Chondrocyte (in vitro differentiated cells): ENCODE measurements at regions not wholly inside any gene's neighbourhood (a gene's known extent, or its start where the extent isn't known, plus 50 kb on each side); places are given as distances from the start of the nearest gene placed in this dataset.

Experiments used
- DNase-seq: peaks from one replicate; pipeline ENCODE4 v3.0.0; 2021; ENCODE audit warnings: mixed read lengths, low spot score
- H3K27ac Mint-ChIP-seq: one replicate; pipeline ENCODE4 v1.8.0; 2021; ENCODE audit warnings: mild to moderate bottlenecking, moderate library complexity, mixed read lengths; ENCODE audit not compliant: unreplicated experiment
- H3K27me3 Mint-ChIP-seq: 2 replicates; pipeline ENCODE4 v1.8.0; 2021; ENCODE audit warnings: low read depth, mixed read lengths
- H3K36me3 Mint-ChIP-seq: 2 replicates; pipeline ENCODE4 v1.8.0; 2021; ENCODE audit warnings: low read depth, mixed read lengths
- H3K4me1 Mint-ChIP-seq: 2 replicates; pipeline ENCODE4 v1.8.0; 2021; ENCODE audit warnings: low read depth, mild to moderate bottlenecking, mixed read lengths
- H3K4me3 Mint-ChIP-seq: one replicate; pipeline ENCODE4 v1.8.0; 2021; ENCODE audit warnings: mild to moderate bottlenecking, moderate library complexity, mixed read lengths; ENCODE audit not compliant: unreplicated experiment
- H3K9me3 Mint-ChIP-seq: 2 replicates; pipeline ENCODE4 v1.8.0; 2021; ENCODE audit warnings: low read depth, mixed read lengths
- TF ChIP-seq, protein P1 (sequence below): fragments of 200-600 bp; sonication (generic); IDR thresholded peaks from 2 replicates; pipeline ENCODE4 v1.5.0; 2021; ENCODE audit warnings: antibody characterized with exemption, mild to moderate bottlenecking, moderate library complexity

GRCh38 chr19:31149441-31149941, 199.7 kb downstream of the TSHZ3 start:
- no peaks in the 10 kb centered on the region for H3K27me3 Mint-ChIP-seq
- DNase-seq, result no peak
- H3K9me3 Mint-ChIP-seq, result peaks cover 6% of the 10 kb centered on the region
- no peak overlapping the region for H3K4me3 Mint-ChIP-seq
- peaks cover 17% of the 10 kb centered on the region for H3K4me1 Mint-ChIP-seq
- TF ChIP-seq, protein P1, sequence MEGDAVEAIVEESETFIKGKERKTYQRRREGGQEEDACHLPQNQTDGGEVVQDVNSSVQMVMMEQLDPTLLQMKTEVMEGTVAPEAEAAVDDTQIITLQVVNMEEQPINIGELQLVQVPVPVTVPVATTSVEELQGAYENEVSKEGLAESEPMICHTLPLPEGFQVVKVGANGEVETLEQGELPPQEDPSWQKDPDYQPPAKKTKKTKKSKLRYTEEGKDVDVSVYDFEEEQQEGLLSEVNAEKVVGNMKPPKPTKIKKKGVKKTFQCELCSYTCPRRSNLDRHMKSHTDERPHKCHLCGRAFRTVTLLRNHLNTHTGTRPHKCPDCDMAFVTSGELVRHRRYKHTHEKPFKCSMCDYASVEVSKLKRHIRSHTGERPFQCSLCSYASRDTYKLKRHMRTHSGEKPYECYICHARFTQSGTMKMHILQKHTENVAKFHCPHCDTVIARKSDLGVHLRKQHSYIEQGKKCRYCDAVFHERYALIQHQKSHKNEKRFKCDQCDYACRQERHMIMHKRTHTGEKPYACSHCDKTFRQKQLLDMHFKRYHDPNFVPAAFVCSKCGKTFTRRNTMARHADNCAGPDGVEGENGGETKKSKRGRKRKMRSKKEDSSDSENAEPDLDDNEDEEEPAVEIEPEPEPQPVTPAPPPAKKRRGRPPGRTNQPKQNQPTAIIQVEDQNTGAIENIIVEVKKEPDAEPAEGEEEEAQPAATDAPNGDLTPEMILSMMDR, result no peak
- no peaks in the 10 kb centered on the region for H3K36me3 Mint-ChIP-seq
- H3K27ac Mint-ChIP-seq, result no peak overlapping the region

- H3K27me3 Mint-ChIP-seq, result no peaks in the 10 kb centered on the region
- TF ChIP-seq, protein P1, result no peak
- H3K4me1 Mint-ChIP-seq, result peaks cover 12% of the 10 kb centered on the region
- no peak overlapping the region for H3K27ac Mint-ChIP-seq
- no peaks in the 10 kb centered on the region for H3K36me3 Mint-ChIP-seq
- H3K9me3 Mint-ChIP-seq, result no peaks in the 10 kb centered on the region
- H3K4me3 Mint-ChIP-seq, result no peak overlapping the region
- DNase-seq, result no peak
Measured at GRCh38 chr19:31148671-31149070, 200.6 kb downstream of the TSHZ3 start.

- TF ChIP-seq, protein P1, result no peak
- H3K4me3 Mint-ChIP-seq, result no peak overlapping the region
- H3K36me3 Mint-ChIP-seq, result no peaks in the 10 kb centered on the region
- H3K27me3 Mint-ChIP-seq, result no peaks in the 10 kb centered on the region
- no peak overlapping the region for H3K27ac Mint-ChIP-seq
- no peak for DNase-seq
- H3K9me3 Mint-ChIP-seq, result no peaks in the 10 kb centered on the region
- peaks cover 12% of the 10 kb centered on the region for H3K4me1 Mint-ChIP-seq
Measured at GRCh38 chr19:31147234-31147633, 202.0 kb downstream of the TSHZ3 start.

DNA sequence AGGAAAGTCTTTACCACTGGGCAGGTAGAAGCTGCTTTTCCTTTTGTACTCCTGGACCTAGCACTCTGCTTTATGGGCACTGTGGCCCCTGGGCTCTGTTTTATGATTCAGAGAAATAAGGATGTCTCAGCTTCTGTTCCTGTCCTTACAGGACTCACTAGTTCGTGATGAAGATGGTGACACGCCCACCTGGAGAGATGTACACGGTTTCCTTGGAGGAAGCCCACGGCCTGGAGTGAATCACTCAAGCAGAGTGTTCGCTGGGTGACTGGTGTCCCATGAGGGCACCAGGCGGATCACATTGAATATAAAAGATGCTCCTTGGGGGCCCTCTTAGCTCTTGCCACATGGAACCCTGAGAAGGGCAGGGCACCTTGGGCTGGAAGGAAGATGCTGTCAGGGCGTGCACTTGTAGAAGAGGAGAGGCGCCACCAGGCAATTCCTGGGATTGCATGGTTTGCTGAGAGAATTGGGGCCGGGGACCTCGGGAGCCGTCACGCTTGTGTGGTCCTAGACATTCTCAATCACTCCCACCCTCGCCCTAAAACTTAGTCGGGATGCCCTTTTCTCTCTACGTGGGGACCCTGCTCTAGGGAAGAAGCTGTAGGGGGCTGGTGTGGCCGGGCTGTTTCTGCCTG, 202.6 kb downstream of the TSHZ3 start:
- TF ChIP-seq, protein P1, result no peak
- Mint-ChIP-seq H3K27ac (no peak overlapping the region), H3K9me3 (no peaks in the 10 kb centered on the region), H3K27me3 (no peaks in the 10 kb centered on the region), H3K36me3 (no peaks in the 10 kb centered on the region), H3K4me1 (peaks cover 14% of the 10 kb centered on the region), H3K4me3 (no peak overlapping the region)
- no peak for DNase-seq

DNA sequence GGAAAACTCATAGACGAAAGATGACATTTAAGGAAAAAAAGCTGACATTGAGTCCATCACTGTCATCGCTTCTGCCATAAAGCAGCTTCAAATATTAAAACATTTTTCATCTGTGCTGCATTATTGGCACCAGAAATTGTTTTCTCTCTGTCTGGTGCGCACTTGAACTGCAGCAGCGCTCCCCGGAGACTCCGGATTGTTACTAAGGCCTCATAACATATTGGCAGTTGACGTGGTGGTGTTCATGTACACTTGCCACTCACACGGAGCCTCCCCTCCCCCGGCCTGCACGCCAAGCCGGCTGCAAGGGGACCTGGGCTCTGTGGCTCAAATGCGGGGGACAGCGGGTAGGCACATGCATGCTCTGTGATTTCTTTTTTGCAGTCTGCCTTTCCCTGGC, 203.2 kb downstream of the TSHZ3 start:
- DNase-seq, result no peak
- H3K4me3 Mint-ChIP-seq, result no peak overlapping the region
- H3K27ac Mint-ChIP-seq, result no peak overlapping the region

More for the DNA sequence above, 203.2 kb downstream of the TSHZ3 start:
- H3K4me1 Mint-ChIP-seq, result peaks cover 20% of the 10 kb centered on the region
- H3K9me3 Mint-ChIP-seq, result no peaks in the 10 kb centered on the region
- H3K27me3 Mint-ChIP-seq, result no peaks in the 10 kb centered on the region
- TF ChIP-seq, protein P1, result no peak
- no peaks in the 10 kb centered on the region for H3K36me3 Mint-ChIP-seq
